DOHH2 (cell line): ENCODE measurements at regions not wholly inside any gene's neighbourhood (a gene's known extent, or its start where the extent isn't known, plus 50 kb on each side); places are given as distances from the start of the nearest gene placed in this dataset.

Source experiments
- H3F3A ChIP-seq: fragments of 200-600 bp; sonication (generic), shearing (Covaris generic); 2 replicates; pipeline ENCODE4 v1.6.0; 2016; ENCODE audit warnings: antibody characterized with exemption, mild to moderate bottlenecking; ENCODE audit not compliant: control insufficient read depth, insufficient read depth
- H3K27ac ChIP-seq: fragments of 200-600 bp; sonication (generic); 2 replicates; pipeline ENCODE4 v1.5.1; 2014; ENCODE audit warnings: low read depth, mild to moderate bottlenecking, low read length, moderate library complexity
- H3K27me3 ChIP-seq: fragments of 200-600 bp; sonication (generic); 2 replicates; pipeline ENCODE4 v1.6.1; 2014; ENCODE audit warnings: mild to moderate bottlenecking, low read length, mixed read lengths; ENCODE audit not compliant: control insufficient read depth
- H3K36me3 ChIP-seq: fragments of 200-600 bp; sonication (generic); 2 replicates; pipeline ENCODE4 v1.6.1; 2014; ENCODE audit warnings: mild to moderate bottlenecking, low read length, moderate library complexity, mixed read lengths; ENCODE audit not compliant: control insufficient read depth
- H3K4me1 ChIP-seq: fragments of 200-600 bp; sonication (generic); 2 replicates; pipeline ENCODE4 v1.6.1; 2014; ENCODE audit warnings: mild to moderate bottlenecking, low read length, mixed read lengths; ENCODE audit not compliant: control insufficient read depth
- H3K4me2 ChIP-seq: fragments of 200-600 bp; sonication (generic); 2 replicates; pipeline ENCODE4 v1.6.0; 2014; ENCODE audit warnings: mild to moderate bottlenecking, low read length, moderate library complexity
- H3K4me3 ChIP-seq: fragments of 200-600 bp; sonication (generic); 2 replicates; pipeline ENCODE4 v1.5.1; 2014; ENCODE audit warnings: mild to moderate bottlenecking, low read length, mixed read lengths
- H3K79me2 ChIP-seq: fragments of 200-600 bp; sonication (generic); 2 replicates; pipeline ENCODE4 v1.6.1; 2014; ENCODE audit warnings: mild to moderate bottlenecking, low read length, mixed read lengths; ENCODE audit not compliant: control insufficient read depth
- H3K9me2 ChIP-seq: fragments of 200-600 bp; sonication (generic); replicated peaks from 2 replicates; pipeline ENCODE4 v1.6.1; 2014; ENCODE audit warnings: mild to moderate bottlenecking, low read length, mixed read lengths; ENCODE audit not compliant: control insufficient read depth
- H3K9me3 ChIP-seq: fragments of 200-600 bp; sonication (generic); 2 replicates; pipeline ENCODE4 v1.6.1; 2014; ENCODE audit warnings: antibody characterized with exemption, low read length, mixed read lengths; ENCODE audit not compliant: control insufficient read depth, insufficient read depth
- H4K20me1 ChIP-seq: fragments of 200-600 bp; sonication (generic); 2 replicates; pipeline ENCODE4 v1.6.0; 2014; ENCODE audit warnings: low read depth, mild to moderate bottlenecking, antibody characterized with exemption, low read length, moderate library complexity; ENCODE audit not compliant: control insufficient read depth, insufficient read depth
- CTCF ChIP-seq: fragments of 200-600 bp; sonication (generic); IDR thresholded peaks from one replicate; pipeline ENCODE4 v1.5.1; 2014; ENCODE audit warnings: antibody characterized with exemption, mild to moderate bottlenecking, low read depth, low read length; ENCODE audit not compliant: poor library complexity, severe bottlenecking
- EZH2phosphoT487 ChIP-seq: fragments of 200-600 bp; sonication (generic); IDR thresholded peaks from 2 replicates; pipeline ENCODE4 v1.6.1; 2017; ENCODE audit warnings: borderline replicate concordance, mild to moderate bottlenecking, antibody characterized with exemption, low read length, moderate library complexity, mixed read lengths

GRCh38 chr9:1876891-1877496 is 138.2 kb upstream of the SMARCA2 start:
- no peaks in the 10 kb centered on the region for H3K79me2 ChIP-seq
- no peaks in the 10 kb centered on the region for H4K20me1 ChIP-seq
- no peaks in the 10 kb centered on the region for H3K9me2 ChIP-seq
- H3K9me3 ChIP-seq = no peaks in the 10 kb centered on the region
- H3K4me1 ChIP-seq = no peaks in the 10 kb centered on the region
- no peaks in the 10 kb centered on the region for H3F3A ChIP-seq
- H3K36me3 ChIP-seq = no peaks in the 10 kb centered on the region
- no peak overlapping the region for H3K4me3 ChIP-seq
- H3K4me2 ChIP-seq = no peak overlapping the region
- TF ChIP-seq CTCF (no peak), EZH2phosphoT487 (no peak)
- H3K27ac ChIP-seq = no peak overlapping the region
- H3K27me3 ChIP-seq = peaks cover 50% of the 10 kb centered on the region

GRCh38 chr9:1877951-1878350 is 137.2 kb upstream of the SMARCA2 start:
- Histone ChIP-seq H4K20me1 (no peaks in the 10 kb centered on the region), H3K27me3 (peaks cover 47% of the 10 kb centered on the region), H3K4me3 (no peak overlapping the region), H3F3A (no peaks in the 10 kb centered on the region), H3K4me2 (no peak overlapping the region), H3K4me1 (no peaks in the 10 kb centered on the region), H3K9me2 (no peaks in the 10 kb centered on the region), H3K9me3 (no peaks in the 10 kb centered on the region), H3K79me2 (no peaks in the 10 kb centered on the region), H3K36me3 (no peaks in the 10 kb centered on the region), H3K27ac (no peak overlapping the region)
- no peak for TF ChIP-seq CTCF
- no peak for TF ChIP-seq EZH2phosphoT487

- Histone ChIP-seq H3K36me3 (no peaks in the 10 kb centered on the region), H3K9me3 (no peaks in the 10 kb centered on the region), H4K20me1 (no peaks in the 10 kb centered on the region), H3F3A (no peaks in the 10 kb centered on the region), H3K9me2 (no peaks in the 10 kb centered on the region), H3K79me2 (no peaks in the 10 kb centered on the region), H3K4me1 (no peaks in the 10 kb centered on the region), H3K4me3 (no peak overlapping the region), H3K4me2 (no peak overlapping the region), H3K27me3 (peaks cover 46% of the 10 kb centered on the region), H3K27ac (no peak overlapping the region)
- TF ChIP-seq EZH2phosphoT487 = no peak
- TF ChIP-seq CTCF = no peak
Observed at GRCh38 chr9:1878811-1879210, 136.3 kb upstream of the SMARCA2 start.
